Astrocyte (in vitro differentiated cells and primary cell): ENCODE measurements at regions not wholly inside any gene's neighbourhood (a gene's known extent, or its start where the extent isn't known, plus 50 kb on each side); places are given as distances from the start of the nearest gene placed in this dataset.

Experiments
- DNase-seq: peaks from one replicate; pipeline ENCODE4 v3.0.0-alpha.2; 2010; ENCODE audit warnings: low read depth
- FAIRE-seq: peaks from 2 replicates; lab custom pipeline; 2011; peaks lifted over from hg19 to GRCh38; lab: Jason Lieb, UNC
- H2AFZ ChIP-seq: 2 replicates; pipeline ENCODE4 v1.6.0; 2012; ENCODE audit warnings: low read depth, low read length, inconsistent platforms
- H3K27ac ChIP-seq: 2 replicates; pipeline ENCODE4 v1.5.1; 2011; ENCODE audit warnings: low read depth, low read length, inconsistent platforms
- H3K27me3 ChIP-seq: 2 replicates; pipeline ENCODE4 v1.6.0; 2011; ENCODE audit warnings: low read length, inconsistent platforms; ENCODE audit not compliant: insufficient read depth
- H3K36me3 ChIP-seq: 2 replicates; pipeline ENCODE4 v1.5.1; 2011; ENCODE audit warnings: low read length, inconsistent platforms; ENCODE audit not compliant: insufficient read depth
- H3K4me1 ChIP-seq: 2 replicates; pipeline ENCODE4 v1.5.1; 2011; ENCODE audit warnings: low read length, inconsistent platforms; ENCODE audit not compliant: insufficient read depth
- H3K4me2 ChIP-seq: 2 replicates; pipeline ENCODE4 v1.6.0; 2012; ENCODE audit warnings: low read length, inconsistent platforms
- H3K4me3 ChIP-seq: 2 replicates; pipeline ENCODE4 v1.5.1; 2011; ENCODE audit warnings: low read depth, mild to moderate bottlenecking, low read length, inconsistent platforms; ENCODE audit not compliant: insufficient read depth
- H3K79me2 ChIP-seq: 2 replicates; pipeline ENCODE4 v1.6.0; 2012; ENCODE audit warnings: mild to moderate bottlenecking, low read length, inconsistent platforms; ENCODE audit not compliant: insufficient read depth
- H3K9ac ChIP-seq: 2 replicates; pipeline ENCODE4 v1.6.0; 2012; ENCODE audit warnings: mild to moderate bottlenecking, low read length, inconsistent platforms
- H3K9me3 ChIP-seq: 2 replicates; pipeline ENCODE4 v1.5.1; 2012; ENCODE audit warnings: low read depth, mild to moderate bottlenecking, low read length, inconsistent platforms; ENCODE audit not compliant: insufficient read depth
- H4K20me1 ChIP-seq: 2 replicates; pipeline ENCODE4 v1.6.0; 2012; ENCODE audit warnings: low read length, inconsistent platforms; ENCODE audit not compliant: insufficient read depth
- H3K27ac Mint-ChIP-seq: one replicate; pipeline ENCODE4 v1.8.0; 2021; ENCODE audit warnings: mild to moderate bottlenecking, mixed read lengths; ENCODE audit not compliant: unreplicated experiment
- H3K27me3 Mint-ChIP-seq: one replicate; pipeline ENCODE4 v1.8.0; 2021; ENCODE audit warnings: low read depth, mixed read lengths; ENCODE audit not compliant: unreplicated experiment
- H3K36me3 Mint-ChIP-seq: one replicate; pipeline ENCODE4 v1.8.0; 2021; ENCODE audit warnings: low read depth, mixed read lengths; ENCODE audit not compliant: unreplicated experiment
- H3K4me1 Mint-ChIP-seq: one replicate; pipeline ENCODE4 v1.8.0; 2021; ENCODE audit warnings: low read depth, mixed read lengths; ENCODE audit not compliant: unreplicated experiment
- H3K4me3 Mint-ChIP-seq: one replicate; pipeline ENCODE4 v1.8.0; 2021; ENCODE audit warnings: mild to moderate bottlenecking, moderate library complexity, mixed read lengths; ENCODE audit not compliant: unreplicated experiment
- H3K9me3 Mint-ChIP-seq: one replicate; pipeline ENCODE4 v1.8.0; 2021; ENCODE audit warnings: mild to moderate bottlenecking, mixed read lengths; ENCODE audit not compliant: unreplicated experiment
- CTCF ChIP-seq: IDR thresholded peaks from 2 replicates; pipeline ENCODE4 v1.5.1; 2011; ENCODE audit warnings: low read depth, mild to moderate bottlenecking, inconsistent platforms, low read length, moderate library complexity; ENCODE audit not compliant: insufficient read depth
- EZH2 ChIP-seq: IDR thresholded peaks from 2 replicates; pipeline ENCODE4 v1.6.1; 2012; ENCODE audit warnings: mild to moderate bottlenecking, low read length, inconsistent platforms; ENCODE audit not compliant: insufficient read depth

GRCh38 chr7:142400042-142400533 is 142.2 kb upstream of the PRSS58 start:
- H3K79me2 ChIP-seq: no peaks in the 10 kb centered on the region
- Mint-ChIP-seq H3K27ac (no peak overlapping the region), H3K4me3 (no peak overlapping the region), H3K9me3 (no peaks in the 10 kb centered on the region), H3K27me3 (peaks cover 9% of the 10 kb centered on the region), H3K36me3 (no peaks in the 10 kb centered on the region), H3K4me1 (no peaks in the 10 kb centered on the region)
- no peaks in the 10 kb centered on the region for H3K4me1 ChIP-seq
- H3K4me3 ChIP-seq: no peak overlapping the region
- H3K9ac ChIP-seq: no peak overlapping the region
- no peak overlapping the region for H2AFZ ChIP-seq
- H4K20me1 ChIP-seq: no peaks in the 10 kb centered on the region
- no peak for TF ChIP-seq EZH2
- TF ChIP-seq CTCF: no peak
- no peak overlapping the region for H3K4me2 ChIP-seq
- no peaks in the 10 kb centered on the region for H3K9me3 ChIP-seq
- H3K36me3 ChIP-seq: no peaks in the 10 kb centered on the region
- H3K27me3 ChIP-seq: peaks cover 12% of the 10 kb centered on the region
- FAIRE-seq: no peak
- H3K27ac ChIP-seq: no peak overlapping the region
- DNase-seq: no peak

- Mint-ChIP-seq H3K36me3 (no peaks in the 10 kb centered on the region), H3K27ac (peak overlapping the region; percentile 3), H3K9me3 (no peaks in the 10 kb centered on the region), H3K27me3 (peaks cover 10% of the 10 kb centered on the region), H3K4me3 (no peak overlapping the region), H3K4me1 (no peaks in the 10 kb centered on the region)
- Histone ChIP-seq H3K79me2 (no peaks in the 10 kb centered on the region), H3K9me3 (no peaks in the 10 kb centered on the region), H4K20me1 (no peaks in the 10 kb centered on the region), H3K27ac (no peak overlapping the region), H3K36me3 (no peaks in the 10 kb centered on the region), H3K4me3 (no peak overlapping the region), H3K27me3 (no peaks in the 10 kb centered on the region), H3K4me1 (no peaks in the 10 kb centered on the region), H3K4me2 (no peak overlapping the region), H2AFZ (no peak overlapping the region), H3K9ac (no peak overlapping the region)
- FAIRE-seq (no peak), DNase-seq (no peak)
- TF ChIP-seq CTCF: peak; percentile 24
- no peak for TF ChIP-seq EZH2
These were observed 133.5 kb upstream of the PRSS58 start for GRCh38 chr7:142391191-142391992.

- FAIRE-seq (no peak), DNase-seq (no peak)
- no peak overlapping the region for H2AFZ ChIP-seq
- no peaks in the 10 kb centered on the region for H3K79me2 ChIP-seq
- H3K27me3 Mint-ChIP-seq: peaks cover 10% of the 10 kb centered on the region
- H3K4me1 Mint-ChIP-seq: peaks cover 9% of the 10 kb centered on the region
- H4K20me1 ChIP-seq: no peaks in the 10 kb centered on the region
- H3K9me3 ChIP-seq: no peaks in the 10 kb centered on the region
- no peak overlapping the region for H3K4me2 ChIP-seq
- TF ChIP-seq EZH2 (no peak), CTCF (no peak)
- no peaks in the 10 kb centered on the region for H3K36me3 Mint-ChIP-seq
- H3K36me3 ChIP-seq: no peaks in the 10 kb centered on the region
- H3K4me3 ChIP-seq: no peak overlapping the region
- H3K27ac ChIP-seq: no peak overlapping the region
- no peak overlapping the region for H3K9ac ChIP-seq
- H3K4me1 ChIP-seq: no peaks in the 10 kb centered on the region
- no peak overlapping the region for H3K4me3 Mint-ChIP-seq
- H3K27me3 ChIP-seq: no peaks in the 10 kb centered on the region
- H3K27ac Mint-ChIP-seq: no peak overlapping the region
- no peaks in the 10 kb centered on the region for H3K9me3 Mint-ChIP-seq
These were observed 131.7 kb upstream of the PRSS58 start for GRCh38 chr7:142389544-142389943.
